HG02798 (cell line): ENCODE measurements at regions not wholly inside any gene's neighbourhood (a gene's known extent, or its start where the extent isn't known, plus 50 kb on each side); places are given as distances from the start of the nearest gene placed in this dataset.

ENCODE experiments used
- ATAC-seq: cut with Tn5 transposase; IDR thresholded peaks from one replicate; pipeline ENCODE4 v1.9.1; 2021; ENCODE audit warnings: mild to moderate bottlenecking; ENCODE audit not compliant: unreplicated experiment, poor library complexity

GRCh38 chr13:104841110-104841509, 1694.4 kb downstream of the EFNB2 start:
- no peak for ATAC-seq

- no peak for ATAC-seq
Observed at GRCh38 chr13:104837756-104838155, 1697.7 kb downstream of the EFNB2 start.

DNA sequence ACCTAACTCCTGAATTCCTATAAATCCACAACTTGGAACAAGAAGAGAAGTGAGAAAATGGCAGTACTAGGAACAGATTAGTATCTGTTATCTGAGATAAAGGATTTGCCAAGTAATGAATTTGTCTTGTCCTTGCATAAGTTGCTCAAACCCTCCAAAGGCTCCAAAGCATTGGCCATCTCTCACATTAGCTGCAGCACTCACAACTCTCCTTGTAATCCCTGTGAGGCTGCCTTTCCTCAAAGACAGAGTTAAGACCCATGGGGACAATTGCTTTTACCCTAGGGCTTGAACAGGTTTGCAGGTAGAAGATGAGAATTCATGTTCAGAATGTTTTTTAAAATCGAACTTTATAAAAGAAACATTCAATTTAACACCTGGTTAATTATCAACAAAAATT, 1702.2 kb downstream of the EFNB2 start:
- no peak for ATAC-seq

DNA sequence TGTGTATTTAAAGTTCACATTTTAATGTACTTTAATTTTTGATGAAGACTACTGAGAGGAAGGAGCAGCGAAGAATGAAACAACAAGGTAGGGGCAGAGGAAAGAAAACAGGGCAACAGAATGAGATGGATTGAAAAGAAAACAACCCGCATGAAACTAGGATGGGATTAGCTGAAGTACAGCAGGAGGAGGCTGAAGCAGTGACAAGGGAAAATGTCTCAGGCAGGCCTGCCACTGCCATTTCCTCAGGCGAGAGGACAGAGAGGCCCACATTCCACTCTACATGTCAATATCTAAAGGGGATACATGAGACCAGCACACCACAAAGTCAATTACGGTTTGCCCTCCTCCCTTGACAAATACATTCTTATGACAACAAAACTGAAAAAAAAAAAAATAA, 1703.2 kb downstream of the EFNB2 start:
- no peak for ATAC-seq

DNA sequence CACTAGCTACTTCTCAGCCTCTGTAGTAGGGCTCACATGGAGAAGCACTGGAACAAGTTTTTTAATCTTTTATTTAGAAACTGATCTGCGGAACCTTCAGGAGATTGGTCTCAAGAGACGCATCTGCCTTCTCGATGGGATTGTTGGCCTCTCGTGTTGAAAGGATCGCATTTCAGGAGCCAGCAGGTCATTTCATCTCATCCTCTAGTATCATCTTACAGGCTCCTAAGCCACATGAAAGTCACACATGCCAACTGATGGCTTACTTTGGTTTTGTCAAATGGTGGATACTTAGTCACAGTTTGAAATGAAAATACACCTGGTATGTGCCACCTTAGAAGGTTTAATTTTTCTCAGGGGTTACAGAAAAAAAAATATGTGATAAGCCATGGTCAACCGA, 1703.6 kb downstream of the EFNB2 start:
- no peak for ATAC-seq

GRCh38 chr13:104823709-104824108, 1711.8 kb downstream of the EFNB2 start:
- no peak for ATAC-seq

- no peak for ATAC-seq
Observed at GRCh38 chr13:104823071-104823470, 1712.4 kb downstream of the EFNB2 start.

DNA sequence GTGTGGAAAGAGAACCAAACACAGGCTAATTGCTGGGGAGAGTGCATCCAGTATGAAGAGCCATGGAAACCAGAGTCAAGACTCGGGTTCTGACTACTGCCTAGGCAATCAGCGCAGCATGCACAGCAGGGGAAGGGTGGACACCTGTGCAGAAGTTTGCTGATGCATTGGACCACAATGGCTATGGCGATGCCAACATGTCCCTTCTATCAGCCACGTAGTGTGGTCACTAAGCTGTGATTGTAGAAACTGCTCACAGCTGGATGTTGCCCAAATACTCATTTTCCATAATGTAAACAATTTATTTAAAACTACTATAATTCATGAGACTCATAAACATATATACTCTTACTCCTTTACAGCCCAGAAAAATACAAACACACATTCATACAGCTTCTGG, 1718.2 kb downstream of the EFNB2 start:
- no peak for ATAC-seq

- ATAC-seq: no peak
Observed at GRCh38 chr13:104816726-104817125, 1718.7 kb downstream of the EFNB2 start.

- ATAC-seq: no peak
Observed at GRCh38 chr13:104810242-104810641, 1725.2 kb downstream of the EFNB2 start.

DNA sequence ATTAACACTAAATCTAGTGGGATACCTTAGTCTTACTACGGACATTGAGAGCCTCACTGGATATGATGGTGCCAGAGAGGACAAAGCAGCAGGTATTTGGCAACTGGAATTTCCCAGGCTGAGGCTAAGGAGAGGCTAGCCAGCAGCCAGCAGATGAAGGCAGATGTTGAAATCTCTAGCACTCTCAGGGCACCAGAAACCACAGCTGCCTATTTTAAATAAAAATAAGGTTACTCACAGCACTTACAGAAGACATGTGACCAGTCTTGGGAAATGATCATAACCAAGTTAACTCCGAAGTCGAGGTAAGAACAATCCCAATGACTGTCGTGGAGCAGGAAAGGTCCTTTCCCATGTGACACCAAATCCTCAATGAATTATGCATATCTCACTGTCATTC, 1726.0 kb downstream of the EFNB2 start:
- ATAC-seq: no peak

DNA sequence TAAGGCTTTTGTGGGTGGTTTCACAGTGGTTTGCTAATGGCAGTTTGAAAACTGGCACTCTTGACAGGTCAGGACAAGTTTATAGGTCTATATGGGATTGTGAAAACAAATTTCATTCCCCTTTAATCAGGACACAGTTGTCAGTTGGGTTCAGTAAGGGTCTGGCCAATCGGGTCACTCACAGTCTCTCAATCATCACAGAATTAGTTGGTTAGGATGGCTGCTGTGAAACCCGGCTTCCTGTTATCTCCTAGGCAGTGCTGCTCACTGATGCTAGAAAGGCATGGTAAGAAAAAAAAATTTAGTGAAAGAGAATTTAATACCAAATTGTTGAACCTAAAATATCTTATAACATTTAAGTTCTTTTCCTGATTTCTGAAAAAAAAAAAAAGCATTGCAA, 1730.1 kb downstream of the EFNB2 start:
- no peak for ATAC-seq

GRCh38 chr13:104799152-104799551, 1732.9 kb upstream of the SLC10A2 start:
- no peak for ATAC-seq

DNA sequence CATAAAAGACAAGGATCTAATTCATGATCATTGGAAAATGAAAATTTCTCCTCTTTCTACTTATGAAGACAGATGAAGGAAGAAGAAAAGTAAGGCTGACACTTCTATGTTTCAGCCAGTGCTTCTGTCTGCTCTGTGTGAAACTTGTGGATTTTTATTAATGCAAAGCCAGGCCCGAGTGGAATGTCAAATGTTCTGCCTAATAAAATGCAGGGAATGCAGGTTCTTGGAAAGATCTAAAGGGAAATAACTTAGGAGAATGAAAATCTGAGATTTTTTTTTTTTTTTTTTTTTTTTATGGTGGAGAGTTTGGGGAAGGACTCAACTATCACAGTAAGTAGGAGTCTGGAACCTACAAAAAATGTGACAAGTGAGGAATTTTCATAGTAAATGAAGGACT, 1732.3 kb upstream of the SLC10A2 start:
- no peak for ATAC-seq

- ATAC-seq: no peak
Observed at GRCh38 chr13:104796581-104796980, 1730.4 kb upstream of the SLC10A2 start.

- no peak for ATAC-seq
Observed at GRCh38 chr13:104785952-104786351, 1719.7 kb upstream of the SLC10A2 start.

DNA sequence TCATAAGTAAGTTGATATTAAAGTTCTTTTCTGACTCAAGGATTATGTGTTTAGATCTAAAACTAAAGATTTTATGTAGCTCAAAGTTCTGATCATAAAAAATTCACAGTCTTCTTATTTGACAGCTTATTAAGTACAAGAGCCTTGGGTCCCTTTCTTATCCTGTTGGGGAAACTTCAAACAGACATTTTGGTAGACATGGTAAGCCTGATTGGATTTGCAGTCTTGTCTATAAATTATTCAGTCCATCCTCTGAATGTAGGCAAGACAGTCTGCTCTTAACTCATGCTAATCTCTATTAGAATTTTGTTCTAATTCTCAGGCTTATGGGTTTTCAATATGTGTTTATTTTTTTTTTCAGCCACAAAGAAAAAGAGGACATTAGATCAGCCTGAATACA, 1718.7 kb upstream of the SLC10A2 start:
- ATAC-seq: no peak

DNA sequence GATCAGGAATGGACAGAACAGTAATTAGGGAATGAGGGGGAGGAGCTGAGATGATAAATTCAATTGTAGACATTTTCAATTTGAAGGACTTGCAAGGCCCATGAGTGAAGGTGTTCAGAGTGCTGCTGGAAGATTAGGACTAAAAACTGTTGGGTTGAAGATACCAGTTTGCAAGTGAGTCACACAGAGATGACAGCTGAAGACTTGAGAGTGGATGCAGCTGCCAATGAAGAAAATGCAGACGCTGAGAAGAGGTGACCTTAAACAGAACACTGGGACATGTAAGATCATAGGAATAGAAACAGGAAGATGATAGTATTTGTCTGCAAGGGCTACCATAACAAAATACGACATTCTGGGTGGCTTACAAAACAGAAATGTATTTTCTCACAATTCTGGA, 1716.5 kb upstream of the SLC10A2 start:
- ATAC-seq: no peak

DNA sequence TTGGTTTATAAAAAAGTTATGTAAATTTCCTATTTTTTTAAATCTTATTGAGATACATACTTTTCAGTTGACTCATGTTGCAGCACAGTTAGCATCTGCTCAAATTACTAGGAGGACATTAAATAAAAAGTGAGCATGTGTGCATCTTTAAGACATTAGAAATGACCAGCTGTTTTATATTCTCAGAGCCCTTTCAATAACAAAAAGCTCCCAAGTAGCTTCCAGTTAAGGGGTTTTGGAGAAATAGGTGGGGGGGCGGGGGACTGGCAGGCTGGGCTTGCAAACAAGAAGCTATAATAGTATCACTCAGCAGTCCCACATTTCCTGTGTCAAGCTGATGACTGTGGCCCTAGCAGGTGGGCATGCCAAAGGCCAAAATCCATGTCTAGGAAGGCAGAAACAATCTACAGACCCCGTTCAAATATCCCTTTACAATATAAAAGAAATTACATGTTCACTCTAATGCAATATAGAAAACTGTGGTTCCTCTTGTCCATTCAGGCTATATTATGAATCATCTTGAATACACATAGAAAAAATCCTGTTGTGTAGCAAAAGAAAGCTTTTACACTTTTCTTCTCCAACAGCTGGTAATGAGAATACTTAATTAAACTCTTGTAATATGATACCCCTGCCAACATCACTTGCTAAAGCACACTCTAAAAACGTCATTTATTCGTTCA, 1713.2 kb upstream of the SLC10A2 start:
- ATAC-seq: no peak

DNA sequence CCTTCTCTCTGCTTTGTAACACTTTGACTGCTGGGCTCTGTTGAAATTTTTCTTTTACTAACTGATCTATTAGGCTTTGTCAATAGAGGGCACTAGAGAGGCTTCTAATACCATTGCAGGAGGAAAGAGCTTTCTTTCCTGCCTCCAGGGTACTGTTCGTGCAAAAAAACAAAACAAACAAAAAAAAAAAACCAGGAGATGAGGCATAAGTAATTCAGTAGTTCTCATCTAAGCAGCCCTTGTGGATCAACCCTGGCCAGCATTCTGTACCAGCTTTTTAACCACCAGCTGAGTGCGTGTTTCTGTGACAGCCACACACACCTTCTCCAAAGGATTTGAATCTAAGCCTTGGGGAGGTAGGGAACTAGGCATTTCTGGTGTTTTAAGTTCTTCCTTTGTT, 1707.6 kb upstream of the SLC10A2 start:
- ATAC-seq: peak; percentile 79

DNA sequence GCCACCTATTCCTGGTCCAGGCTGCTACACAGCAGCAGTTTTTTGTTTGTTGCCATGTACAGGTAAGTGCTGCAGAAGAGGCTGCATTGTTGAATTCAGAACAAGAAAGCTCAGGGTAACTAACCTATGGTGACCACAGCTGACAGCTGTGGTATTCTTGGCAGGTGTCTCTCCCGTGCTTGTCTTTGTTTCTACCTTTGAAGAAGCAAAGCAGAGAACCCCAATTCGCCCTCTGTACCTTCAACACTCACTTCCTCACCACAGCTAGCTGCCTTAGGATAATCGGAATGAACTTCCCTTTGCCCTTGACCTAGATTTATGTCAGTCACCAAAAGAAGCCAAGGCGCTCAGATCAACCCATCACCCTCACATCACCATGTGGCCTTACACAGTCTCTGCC, 1703.3 kb upstream of the SLC10A2 start:
- no peak for ATAC-seq

DNA sequence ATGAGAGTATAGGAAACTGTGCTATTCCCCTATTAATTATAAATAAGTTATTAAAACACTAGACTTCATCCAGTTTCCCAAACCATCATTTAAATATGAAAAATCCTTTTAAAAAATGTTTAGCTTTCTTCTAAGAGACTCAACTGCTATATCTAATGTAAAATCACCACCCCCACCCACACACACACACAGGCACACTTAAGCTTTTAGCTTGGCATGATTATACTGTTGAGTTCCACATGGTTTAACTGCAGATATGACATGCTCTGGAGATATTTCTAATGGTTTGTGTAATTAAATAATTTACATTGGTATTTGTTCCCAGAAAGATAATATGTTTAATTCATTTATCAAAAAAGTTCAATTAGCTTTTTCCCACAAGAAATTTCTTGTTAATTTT, 1700.1 kb upstream of the SLC10A2 start:
- no peak for ATAC-seq

GRCh38 chr13:104764600-104764999, 1698.4 kb upstream of the SLC10A2 start:
- ATAC-seq: no peak
